Activated T-helper 1 cell treated with anti-CD3 and anti-CD28 coated beads, Interleukin-12 subunit alpha, Interleukin-12 subunit beta, Interleukin-2, Interleukin-4 antibody, amounts not matched to agents 30 ng/mL and 10 ng/mL and 1 ng/mL, durations not matched to agents 14 hours and 24 hours and 36 hours (primary cell): ENCODE measurements at regions not wholly inside any gene's neighbourhood (a gene's known extent, or its start where the extent isn't known, plus 50 kb on each side); places are given as distances from the start of the nearest gene placed in this dataset.

Source experiments
- DNase-seq: peaks from one replicate; pipeline ENCODE4 v3.0.0; 2021; ENCODE audit warnings: low spot score
- H3K27ac Mint-ChIP-seq: one replicate; pipeline ENCODE4 v1.8.0; 2021; ENCODE audit warnings: mild to moderate bottlenecking, mixed read lengths
- H3K27me3 Mint-ChIP-seq: one replicate; pipeline ENCODE4 v1.8.0; 2022; ENCODE audit warnings: mild to moderate bottlenecking, moderate library complexity, mixed read lengths; ENCODE audit not compliant: insufficient read depth
- H3K36me3 Mint-ChIP-seq: one replicate; pipeline ENCODE4 v1.8.0; 2021; ENCODE audit warnings: low read depth, mixed read lengths
- H3K4me1 Mint-ChIP-seq: one replicate; pipeline ENCODE4 v1.8.0; 2021; ENCODE audit warnings: low read depth, mixed read lengths
- H3K4me3 Mint-ChIP-seq: one replicate; pipeline ENCODE4 v1.8.0; 2021; ENCODE audit warnings: mild to moderate bottlenecking, moderate library complexity, mixed read lengths
- H3K9me3 Mint-ChIP-seq: one replicate; pipeline ENCODE4 v1.8.0; 2021; ENCODE audit warnings: mixed read lengths
- intact Hi-C: fragments of 100-400 bp; cut with micrococcal nuclease; formaldehyde crosslinking; loops from one replicate; pipeline ENCODE4 v1.15.1; 2024

- Mint-ChIP-seq H3K27ac (no peak overlapping the region), H3K27me3 (peaks cover 14% of the 10 kb centered on the region), H3K36me3 (no peaks in the 10 kb centered on the region), H3K9me3 (peaks cover 6% of the 10 kb centered on the region), H3K4me3 (no peak overlapping the region), H3K4me1 (no peaks in the 10 kb centered on the region)
- intact Hi-C loops: no loop called here
- no peak for DNase-seq
Measured at GRCh38 chr2:12066986-12067385, 320.6 kb downstream of the LPIN1 start.

DNA sequence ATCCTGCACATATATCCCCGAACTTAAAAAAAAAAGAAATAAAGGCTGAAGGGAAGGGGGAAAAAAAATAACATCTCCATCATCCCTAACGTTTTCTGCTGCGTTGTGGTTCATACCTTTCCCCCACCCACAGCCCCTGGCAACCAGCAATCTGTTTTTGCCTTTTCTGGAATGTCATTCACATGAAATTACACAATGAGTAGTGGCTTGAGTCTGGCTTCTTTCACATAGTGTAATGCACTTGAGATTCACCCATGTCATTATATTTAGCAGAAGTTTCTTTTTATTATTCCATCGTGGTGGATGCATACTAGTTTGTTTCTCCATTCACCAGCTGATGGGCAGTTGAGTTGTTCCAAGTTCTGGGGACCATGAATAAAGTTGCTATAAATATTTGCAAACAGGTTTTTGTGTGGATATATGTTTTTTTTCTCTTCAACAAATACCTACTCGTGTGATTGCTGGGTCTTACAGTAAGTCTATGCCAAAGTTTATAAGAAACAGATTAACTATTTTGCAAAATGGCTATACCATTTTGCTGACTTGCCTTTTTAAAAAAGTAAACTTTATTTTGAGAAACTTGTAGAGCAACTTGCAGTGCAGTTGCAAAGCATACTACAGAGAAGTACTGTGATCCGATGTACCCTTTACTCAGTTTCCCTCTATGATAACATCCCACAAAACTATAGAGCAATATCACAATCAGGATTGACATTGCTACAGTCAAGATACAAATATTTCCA, 322.5 kb downstream of the LPIN1 start:
- Mint-ChIP-seq H3K36me3 (no peaks in the 10 kb centered on the region), H3K9me3 (no peaks in the 10 kb centered on the region), H3K27me3 (peaks cover 5% of the 10 kb centered on the region), H3K4me1 (no peaks in the 10 kb centered on the region), H3K4me3 (no peak overlapping the region), H3K27ac (no peak overlapping the region)
- intact Hi-C loops: no loop called here
- DNase-seq: no peak

- no peak overlapping the region for H3K27ac Mint-ChIP-seq
- no peak for DNase-seq
- no peak overlapping the region for H3K4me3 Mint-ChIP-seq
- H3K27me3 Mint-ChIP-seq: peaks cover 5% of the 10 kb centered on the region
- H3K9me3 Mint-ChIP-seq: no peaks in the 10 kb centered on the region
- no peaks in the 10 kb centered on the region for H3K4me1 Mint-ChIP-seq
- no peaks in the 10 kb centered on the region for H3K36me3 Mint-ChIP-seq
- intact Hi-C loops: no loop called here
Measured at GRCh38 chr2:12070153-12070552, 323.7 kb downstream of the LPIN1 start.

DNA sequence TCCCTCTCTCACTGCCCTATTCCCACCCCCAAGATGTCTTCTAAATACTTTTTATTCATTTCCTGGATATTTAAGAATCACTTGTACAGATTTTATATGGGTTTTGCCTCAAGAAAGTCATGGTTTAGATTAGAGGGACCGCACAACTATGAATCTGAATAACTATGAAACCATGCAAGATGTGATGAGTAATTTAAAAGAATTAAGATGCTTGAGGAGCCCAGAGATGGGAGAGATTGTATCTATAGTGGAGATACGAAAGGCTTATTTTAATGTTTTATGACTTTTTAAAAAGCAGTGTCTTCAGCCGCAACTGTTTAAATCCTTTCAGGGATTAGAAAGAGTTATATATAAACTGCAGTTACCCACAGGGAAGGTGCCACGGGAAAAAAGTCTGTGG, 324.1 kb downstream of the LPIN1 start:
- intact Hi-C loops: no loop called here
- no peak overlapping the region for H3K27ac Mint-ChIP-seq
- H3K27me3 Mint-ChIP-seq: peaks cover 5% of the 10 kb centered on the region
- no peaks in the 10 kb centered on the region for H3K9me3 Mint-ChIP-seq
- H3K4me3 Mint-ChIP-seq: no peak overlapping the region
- DNase-seq: no peak
- no peaks in the 10 kb centered on the region for H3K4me1 Mint-ChIP-seq
- H3K36me3 Mint-ChIP-seq: no peaks in the 10 kb centered on the region

DNA sequence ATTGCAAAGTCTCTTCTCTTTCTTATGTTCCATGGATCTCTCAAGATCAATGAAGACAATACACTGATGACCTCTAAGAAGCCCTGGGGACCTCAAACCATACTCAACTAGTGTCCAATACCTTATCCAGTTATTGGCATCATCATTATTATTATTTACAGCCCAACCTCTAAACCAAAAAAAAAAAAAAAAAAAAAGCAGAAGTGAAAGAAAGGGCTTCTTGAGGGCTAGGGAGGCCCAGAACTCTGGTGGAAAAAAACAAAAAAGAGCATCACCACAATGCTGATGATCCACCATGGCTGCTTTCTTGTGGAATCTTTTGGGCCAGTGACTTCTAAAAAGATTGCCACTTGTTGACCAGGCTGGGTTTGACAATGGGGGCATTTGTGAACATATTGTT, 324.9 kb downstream of the LPIN1 start:
- Mint-ChIP-seq H3K9me3 (no peaks in the 10 kb centered on the region), H3K4me1 (no peaks in the 10 kb centered on the region), H3K27me3 (peaks cover 5% of the 10 kb centered on the region), H3K4me3 (no peak overlapping the region), H3K27ac (no peak overlapping the region), H3K36me3 (no peaks in the 10 kb centered on the region)
- DNase-seq: no peak
- intact Hi-C loops: no loop called here

DNA sequence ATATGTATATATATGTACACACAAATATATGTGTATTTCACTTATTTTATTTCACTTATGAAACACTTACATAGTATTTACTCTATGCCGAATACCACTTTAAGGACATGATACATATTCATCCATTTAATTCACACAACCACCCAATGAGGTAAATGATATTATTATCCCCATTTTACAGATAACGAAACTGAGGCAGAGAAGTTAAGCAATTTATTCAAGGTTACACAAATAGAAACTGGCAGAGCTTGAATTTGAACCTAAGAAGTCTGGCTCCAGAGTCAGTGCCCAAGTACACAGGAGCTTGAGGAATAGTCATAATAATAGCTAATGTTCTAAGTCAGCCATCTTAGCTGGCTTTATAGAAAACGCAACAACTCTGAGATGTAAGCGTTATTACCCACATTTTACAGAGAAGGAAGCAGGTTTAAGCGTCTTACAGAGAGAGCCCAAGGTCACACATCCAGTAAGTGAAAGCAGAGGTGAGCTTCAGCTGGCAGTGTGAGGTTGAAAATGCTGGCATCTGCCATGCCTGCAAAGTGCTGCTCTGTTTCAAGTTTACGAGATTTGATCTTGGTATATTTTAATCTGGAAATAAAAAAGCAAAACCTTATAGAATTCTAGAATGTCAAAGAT, 326.9 kb downstream of the LPIN1 start:
- H3K9me3 Mint-ChIP-seq: no peaks in the 10 kb centered on the region
- no peaks in the 10 kb centered on the region for H3K4me1 Mint-ChIP-seq
- H3K4me3 Mint-ChIP-seq: no peak overlapping the region
- intact Hi-C loops: no loop called here
- no peak for DNase-seq
- peaks cover 12% of the 10 kb centered on the region for H3K27me3 Mint-ChIP-seq
- H3K27ac Mint-ChIP-seq: no peak overlapping the region
- no peaks in the 10 kb centered on the region for H3K36me3 Mint-ChIP-seq

DNA sequence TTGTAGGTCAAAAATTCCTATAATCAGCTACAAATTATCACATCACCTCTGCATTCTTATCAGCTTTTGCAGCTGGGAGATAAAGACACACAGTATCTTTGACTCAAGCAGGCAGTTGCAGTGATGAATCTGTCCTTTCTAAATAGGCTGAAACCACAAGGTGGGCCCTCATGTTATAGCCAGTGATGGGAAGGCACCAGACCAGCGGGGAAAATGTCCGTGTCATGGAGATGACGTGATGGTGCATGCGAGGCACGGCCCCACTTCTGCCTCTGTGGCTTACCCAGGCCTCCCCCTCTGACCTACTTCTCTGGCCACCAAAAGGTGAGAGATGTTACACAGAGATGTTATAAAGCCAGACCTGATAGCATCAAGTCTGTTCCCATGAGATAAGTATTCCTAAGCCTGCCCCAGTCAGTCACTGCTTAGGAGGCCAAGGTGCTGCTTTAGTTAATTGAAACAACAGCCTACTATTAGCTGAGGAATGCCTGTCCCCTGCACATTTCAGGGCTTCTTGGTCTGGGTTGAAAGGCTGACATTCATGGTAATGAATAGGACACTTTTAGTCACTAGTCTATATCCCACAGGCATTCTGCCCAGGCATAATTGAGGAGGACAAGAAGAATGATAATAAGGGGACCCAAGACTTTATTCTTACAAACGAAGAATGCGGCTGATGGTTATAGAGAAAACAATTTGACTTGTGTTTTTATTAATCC, 327.9 kb downstream of the LPIN1 start:
- DNase-seq: no peak
- H3K27ac Mint-ChIP-seq: no peak overlapping the region
- no peaks in the 10 kb centered on the region for H3K4me1 Mint-ChIP-seq
- intact Hi-C loops: no loop called here
- H3K4me3 Mint-ChIP-seq: no peak overlapping the region
- no peaks in the 10 kb centered on the region for H3K9me3 Mint-ChIP-seq
- H3K36me3 Mint-ChIP-seq: no peaks in the 10 kb centered on the region
- peaks cover 12% of the 10 kb centered on the region for H3K27me3 Mint-ChIP-seq

- no peaks in the 10 kb centered on the region for H3K36me3 Mint-ChIP-seq
- no peaks in the 10 kb centered on the region for H3K9me3 Mint-ChIP-seq
- intact Hi-C loops: no loop called here
- H3K27ac Mint-ChIP-seq: no peak overlapping the region
- no peak for DNase-seq
- peaks cover 12% of the 10 kb centered on the region for H3K27me3 Mint-ChIP-seq
- H3K4me3 Mint-ChIP-seq: no peak overlapping the region
- no peaks in the 10 kb centered on the region for H3K4me1 Mint-ChIP-seq
Measured at GRCh38 chr2:12074845-12075217, 328.4 kb downstream of the LPIN1 start.

GRCh38 chr2:12075603-12076002, 329.2 kb downstream of the LPIN1 start:
- intact Hi-C loops: no loop called here

GRCh38 chr2:12076810-12077209, 330.4 kb downstream of the LPIN1 start:
- intact Hi-C loops: no loop called here
- H3K27ac Mint-ChIP-seq: no peak overlapping the region
- no peak for DNase-seq
- H3K4me1 Mint-ChIP-seq: no peaks in the 10 kb centered on the region
- H3K36me3 Mint-ChIP-seq: no peaks in the 10 kb centered on the region
- peaks cover 7% of the 10 kb centered on the region for H3K27me3 Mint-ChIP-seq
- no peak overlapping the region for H3K4me3 Mint-ChIP-seq
- no peaks in the 10 kb centered on the region for H3K9me3 Mint-ChIP-seq

More at GRCh38 chr2:12075603-12076002, 329.2 kb downstream of the LPIN1 start:
- Mint-ChIP-seq H3K4me3 (no peak overlapping the region), H3K27me3 (peaks cover 10% of the 10 kb centered on the region), H3K9me3 (no peaks in the 10 kb centered on the region), H3K36me3 (no peaks in the 10 kb centered on the region), H3K4me1 (no peaks in the 10 kb centered on the region), H3K27ac (no peak overlapping the region)
- DNase-seq: no peak

DNA sequence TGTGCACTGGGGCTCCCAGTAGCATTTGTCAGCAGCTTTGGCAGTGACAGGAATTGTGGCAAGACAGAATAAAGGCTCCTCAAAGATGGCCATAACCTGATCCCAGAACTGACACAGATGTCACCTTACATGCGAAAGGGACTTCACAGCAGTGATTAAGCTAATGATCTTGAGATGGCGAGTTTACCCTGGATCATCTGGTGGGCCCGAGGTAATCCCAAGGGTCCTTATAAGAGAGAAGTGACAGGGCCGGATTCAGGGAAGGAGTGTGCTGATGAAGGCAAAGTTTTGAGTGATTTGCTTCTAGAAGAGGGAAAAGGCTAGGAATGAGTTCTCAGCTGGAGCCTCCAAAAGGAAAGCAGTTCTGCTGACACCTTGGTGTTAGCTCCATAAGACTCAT, 333.9 kb downstream of the LPIN1 start:
- H3K27me3 Mint-ChIP-seq: peaks cover 11% of the 10 kb centered on the region
- no peaks in the 10 kb centered on the region for H3K36me3 Mint-ChIP-seq
- no peak for DNase-seq
- intact Hi-C loops: no loop called here
- H3K4me1 Mint-ChIP-seq: no peaks in the 10 kb centered on the region
- no peak overlapping the region for H3K27ac Mint-ChIP-seq
- no peak overlapping the region for H3K4me3 Mint-ChIP-seq
- H3K9me3 Mint-ChIP-seq: no peaks in the 10 kb centered on the region

- H3K4me3 Mint-ChIP-seq: no peak overlapping the region
Measured at GRCh38 chr2:12081481-12082210, 335.2 kb downstream of the LPIN1 start.

DNA sequence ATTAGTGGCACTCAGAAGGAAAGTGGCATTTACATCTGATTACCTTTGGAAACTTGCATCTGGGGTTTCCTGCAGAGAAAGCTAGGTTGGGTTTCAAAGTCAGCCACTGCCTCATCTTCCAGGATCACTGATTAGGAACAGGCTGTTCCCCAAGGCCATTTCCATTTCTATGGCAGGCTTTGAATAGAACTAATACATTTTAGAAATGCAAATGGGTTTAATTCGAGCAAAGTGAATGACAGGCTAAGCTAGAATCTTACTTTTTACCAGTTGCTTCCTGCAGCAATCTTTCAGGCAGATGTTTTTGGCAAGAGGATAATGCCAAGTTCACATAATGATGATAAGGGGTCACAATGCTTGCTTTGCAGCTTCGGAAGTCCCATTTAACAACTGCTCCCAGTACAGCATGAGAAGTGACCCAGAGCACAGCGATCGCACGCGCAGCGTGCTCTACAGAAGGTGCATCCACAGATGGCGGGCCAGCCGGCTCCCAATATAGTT, 336.7 kb downstream of the LPIN1 start:
- intact Hi-C loops: no loop called here
- Mint-ChIP-seq H3K36me3 (no peaks in the 10 kb centered on the region), H3K27ac (no peak overlapping the region), H3K27me3 (peaks cover 4% of the 10 kb centered on the region), H3K4me1 (no peaks in the 10 kb centered on the region), H3K4me3 (no peak overlapping the region), H3K9me3 (no peaks in the 10 kb centered on the region)
- DNase-seq: no peak

More at GRCh38 chr2:12081481-12082210, 335.2 kb downstream of the LPIN1 start:
- no peak for DNase-seq
- no peaks in the 10 kb centered on the region for H3K9me3 Mint-ChIP-seq
- no peaks in the 10 kb centered on the region for H3K36me3 Mint-ChIP-seq
- no peak overlapping the region for H3K27ac Mint-ChIP-seq
- no peaks in the 10 kb centered on the region for H3K4me1 Mint-ChIP-seq
- intact Hi-C loops: no loop called here
- H3K27me3 Mint-ChIP-seq: peaks cover 11% of the 10 kb centered on the region
